Loucy (cell line): ENCODE measurements at regions not wholly inside any gene's neighbourhood (a gene's known extent, or its start where the extent isn't known, plus 50 kb on each side); places are given as distances from the start of the nearest gene placed in this dataset.
"Not testable (repeated sequence)": the region's sequence is repeated elsewhere in the genome, so short reads cannot be mapped to it uniquely, and the experiment has no call there.

Source experiments
- EZH2phosphoT487 ChIP-seq: fragments of 200-600 bp; IDR thresholded peaks from 2 replicates; pipeline ENCODE4 v1.6.1; 2018; ENCODE audit warnings: antibody characterized with exemption, mild to moderate bottlenecking, moderate library complexity, borderline replicate concordance
- TF ChIP-seq, protein P1 (sequence below): fragments of 200-600 bp; sonication (generic); conservative IDR thresholded peaks from 2 replicates; pipeline ENCODE4 v1.5.1; 2014; ENCODE audit warnings: mild to moderate bottlenecking, antibody characterized with exemption, low read length

DNA sequence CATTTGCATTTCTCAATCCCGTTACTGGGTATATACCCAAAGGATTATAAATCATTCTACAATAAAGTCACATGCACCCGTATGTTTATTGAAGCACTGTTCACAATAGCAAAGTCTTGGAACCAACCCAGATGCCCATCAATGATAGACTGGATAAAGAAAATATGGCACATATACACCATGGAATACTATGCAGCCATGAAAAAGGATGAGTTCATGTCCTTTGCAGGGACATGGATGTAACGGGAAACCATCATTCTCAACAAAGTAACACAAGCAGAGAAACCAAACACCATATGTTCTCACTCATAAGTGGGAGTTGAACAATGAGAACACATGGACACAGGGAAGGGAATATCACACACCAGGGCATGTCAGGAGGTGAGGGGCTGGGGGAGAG lies 630.4 kb downstream of the GATA3 start:
- TF ChIP-seq, protein P1, sequence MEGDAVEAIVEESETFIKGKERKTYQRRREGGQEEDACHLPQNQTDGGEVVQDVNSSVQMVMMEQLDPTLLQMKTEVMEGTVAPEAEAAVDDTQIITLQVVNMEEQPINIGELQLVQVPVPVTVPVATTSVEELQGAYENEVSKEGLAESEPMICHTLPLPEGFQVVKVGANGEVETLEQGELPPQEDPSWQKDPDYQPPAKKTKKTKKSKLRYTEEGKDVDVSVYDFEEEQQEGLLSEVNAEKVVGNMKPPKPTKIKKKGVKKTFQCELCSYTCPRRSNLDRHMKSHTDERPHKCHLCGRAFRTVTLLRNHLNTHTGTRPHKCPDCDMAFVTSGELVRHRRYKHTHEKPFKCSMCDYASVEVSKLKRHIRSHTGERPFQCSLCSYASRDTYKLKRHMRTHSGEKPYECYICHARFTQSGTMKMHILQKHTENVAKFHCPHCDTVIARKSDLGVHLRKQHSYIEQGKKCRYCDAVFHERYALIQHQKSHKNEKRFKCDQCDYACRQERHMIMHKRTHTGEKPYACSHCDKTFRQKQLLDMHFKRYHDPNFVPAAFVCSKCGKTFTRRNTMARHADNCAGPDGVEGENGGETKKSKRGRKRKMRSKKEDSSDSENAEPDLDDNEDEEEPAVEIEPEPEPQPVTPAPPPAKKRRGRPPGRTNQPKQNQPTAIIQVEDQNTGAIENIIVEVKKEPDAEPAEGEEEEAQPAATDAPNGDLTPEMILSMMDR = not testable (repeated sequence)
- not testable (repeated sequence) for TF ChIP-seq EZH2phosphoT487
